Neural cell (in vitro differentiated cells): ENCODE measurements at regions not wholly inside any gene's neighbourhood (a gene's known extent, or its start where the extent isn't known, plus 50 kb on each side); places are given as distances from the start of the nearest gene placed in this dataset.

Experiments used
- EP300 ChIP-seq: fragments of 450-650 bp; conservative IDR thresholded peaks from 2 replicates; pipeline ENCODE4 v1.6.1; 2014; ENCODE audit warnings: antibody characterized with exemption, mild to moderate bottlenecking, moderate library complexity; ENCODE audit not compliant: poor library complexity, severe bottlenecking
- POLR2AphosphoS5 ChIP-seq: IDR thresholded peaks from 2 replicates; pipeline ENCODE4 v1.6.1; 2012
- TF ChIP-seq, protein P1 (sequence below): fragments of 450-650 bp; IDR thresholded peaks from 2 replicates; pipeline ENCODE4 v1.5.1; 2014; ENCODE audit warnings: antibody characterized with exemption, mild to moderate bottlenecking, moderate library complexity; ENCODE audit not compliant: poor library complexity, severe bottlenecking

DNA sequence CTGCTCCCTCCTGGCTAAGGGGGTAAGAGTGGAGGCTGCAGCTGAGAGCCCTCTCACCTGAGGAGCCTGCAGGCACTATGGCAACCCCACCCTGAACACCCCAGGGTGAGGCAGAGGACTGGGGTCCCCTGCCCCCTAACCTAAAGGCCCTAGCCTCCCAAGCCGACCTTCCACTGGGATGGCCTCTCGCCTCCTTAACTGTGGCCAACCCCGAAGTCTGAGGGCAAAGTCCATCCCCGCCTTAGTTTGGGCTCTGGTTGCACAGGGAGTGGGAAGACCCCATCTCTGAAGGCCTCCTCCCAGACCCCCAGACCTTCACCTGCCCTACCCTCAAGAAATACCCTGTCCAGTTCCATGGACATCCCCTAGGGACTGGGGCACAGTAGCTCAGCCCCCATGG is 100.6 kb upstream of the PRR23E start:
- TF ChIP-seq, protein P1, sequence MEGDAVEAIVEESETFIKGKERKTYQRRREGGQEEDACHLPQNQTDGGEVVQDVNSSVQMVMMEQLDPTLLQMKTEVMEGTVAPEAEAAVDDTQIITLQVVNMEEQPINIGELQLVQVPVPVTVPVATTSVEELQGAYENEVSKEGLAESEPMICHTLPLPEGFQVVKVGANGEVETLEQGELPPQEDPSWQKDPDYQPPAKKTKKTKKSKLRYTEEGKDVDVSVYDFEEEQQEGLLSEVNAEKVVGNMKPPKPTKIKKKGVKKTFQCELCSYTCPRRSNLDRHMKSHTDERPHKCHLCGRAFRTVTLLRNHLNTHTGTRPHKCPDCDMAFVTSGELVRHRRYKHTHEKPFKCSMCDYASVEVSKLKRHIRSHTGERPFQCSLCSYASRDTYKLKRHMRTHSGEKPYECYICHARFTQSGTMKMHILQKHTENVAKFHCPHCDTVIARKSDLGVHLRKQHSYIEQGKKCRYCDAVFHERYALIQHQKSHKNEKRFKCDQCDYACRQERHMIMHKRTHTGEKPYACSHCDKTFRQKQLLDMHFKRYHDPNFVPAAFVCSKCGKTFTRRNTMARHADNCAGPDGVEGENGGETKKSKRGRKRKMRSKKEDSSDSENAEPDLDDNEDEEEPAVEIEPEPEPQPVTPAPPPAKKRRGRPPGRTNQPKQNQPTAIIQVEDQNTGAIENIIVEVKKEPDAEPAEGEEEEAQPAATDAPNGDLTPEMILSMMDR, result no peak
- no peak for TF ChIP-seq POLR2AphosphoS5
- TF ChIP-seq EP300, result no peak
